NCI-H187 treated with DMSO at 0.1 percent for 48 hours (cell line): ENCODE measurements at regions not wholly inside any gene's neighbourhood (a gene's known extent, or its start where the extent isn't known, plus 50 kb on each side); places are given as distances from the start of the nearest gene placed in this dataset.
"Not testable (repeated sequence)": the region's sequence is repeated elsewhere in the genome, so short reads cannot be mapped to it uniquely, and the experiment has no call there.

Experiments used
- DNase-seq: peaks from one replicate; lab custom pipeline; 2025; lab: John Stamatoyannopoulos, UW

DNA sequence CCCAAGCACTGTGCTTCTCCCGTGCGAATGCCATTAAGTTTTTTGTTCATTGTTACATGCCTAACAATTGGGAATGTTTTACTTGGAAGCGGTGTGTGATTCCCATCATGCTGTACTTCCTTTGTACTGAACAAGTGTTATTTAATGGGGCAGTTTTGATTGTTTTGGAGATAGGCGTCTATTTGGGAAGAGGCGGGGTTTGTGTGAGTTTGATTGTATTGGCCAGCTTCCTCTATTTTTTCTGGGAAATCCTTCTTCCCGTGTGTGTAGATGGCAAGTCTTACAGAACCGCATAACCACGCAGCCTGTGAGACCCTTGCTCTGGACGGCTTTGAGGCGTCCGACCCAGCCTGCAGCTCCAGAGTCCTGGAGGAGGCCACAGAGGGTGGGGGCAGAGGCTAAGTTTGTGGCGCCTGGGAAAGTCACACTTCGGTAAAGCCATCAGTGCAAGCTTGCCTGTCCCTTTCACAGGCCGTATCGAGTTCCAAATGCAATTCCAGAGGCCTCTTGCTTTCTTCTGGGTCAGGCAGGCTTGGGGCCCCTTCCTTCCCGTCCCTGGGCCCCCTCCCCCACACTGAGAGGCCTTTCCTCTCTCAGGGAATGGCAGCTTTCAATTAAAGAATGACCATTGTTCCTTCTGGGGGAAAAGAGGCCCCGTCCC is 210.3 kb downstream of the TOMM20 start:
- no peak for DNase-seq

GRCh38 chr1:234917495-234918180 is 211.0 kb downstream of the TOMM20 start:
- no peak for DNase-seq

- no peak for DNase-seq
Observed at GRCh38 chr1:234916840-234917239, 211.8 kb downstream of the TOMM20 start.

- no peak for DNase-seq
Observed at GRCh38 chr1:234915924-234916675, 212.5 kb downstream of the TOMM20 start.

GRCh38 chr1:234914606-234915290 is 213.9 kb downstream of the TOMM20 start:
- no peak for DNase-seq

GRCh38 chr1:234913771-234914170 is 214.9 kb downstream of the TOMM20 start:
- DNase-seq = no peak

DNA sequence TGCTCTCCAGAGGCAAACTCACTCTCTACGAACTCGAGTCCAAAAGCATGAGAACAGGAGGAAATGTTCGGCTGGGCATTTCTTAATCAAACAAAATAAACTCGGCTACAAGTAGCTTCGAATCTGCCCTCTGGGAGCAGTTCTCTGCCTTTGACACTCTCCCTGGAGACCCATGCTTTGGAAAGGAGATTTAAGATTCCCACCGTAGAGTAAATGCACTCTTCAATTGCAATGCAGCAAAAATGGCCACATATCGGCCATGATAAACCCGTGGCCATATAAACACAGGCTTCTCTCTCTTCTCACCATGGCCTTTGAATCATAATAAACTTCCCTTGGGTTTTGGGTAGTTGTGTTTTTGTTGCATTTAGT is 215.4 kb downstream of the TOMM20 start:
- no peak for DNase-seq

- DNase-seq = no peak
Observed at GRCh38 chr1:234912548-234913277, 215.9 kb downstream of the TOMM20 start.

DNA sequence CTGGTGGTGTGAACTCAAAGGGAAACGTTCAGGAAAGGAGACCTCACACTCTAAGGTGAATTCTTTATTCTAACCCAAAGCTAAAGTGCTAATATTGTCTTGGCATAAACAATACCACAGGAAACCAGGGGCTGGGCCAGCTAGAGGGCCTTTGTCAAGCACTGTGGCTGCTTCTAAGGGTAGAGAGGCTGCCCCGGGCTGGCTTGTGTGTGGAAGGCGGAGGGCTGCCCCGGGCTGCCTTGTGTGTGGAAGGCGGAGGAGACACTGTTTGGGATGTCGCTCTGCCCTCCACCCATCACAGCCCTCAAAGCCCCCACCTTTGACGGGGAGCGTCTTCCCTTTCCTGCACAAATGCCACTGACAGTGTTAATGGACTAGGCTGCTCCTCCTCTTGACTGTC is 216.8 kb downstream of the TOMM20 start:
- no peak for DNase-seq

GRCh38 chr1:234911136-234911535 is 217.5 kb downstream of the TOMM20 start:
- DNase-seq = not testable (repeated sequence)

DNA sequence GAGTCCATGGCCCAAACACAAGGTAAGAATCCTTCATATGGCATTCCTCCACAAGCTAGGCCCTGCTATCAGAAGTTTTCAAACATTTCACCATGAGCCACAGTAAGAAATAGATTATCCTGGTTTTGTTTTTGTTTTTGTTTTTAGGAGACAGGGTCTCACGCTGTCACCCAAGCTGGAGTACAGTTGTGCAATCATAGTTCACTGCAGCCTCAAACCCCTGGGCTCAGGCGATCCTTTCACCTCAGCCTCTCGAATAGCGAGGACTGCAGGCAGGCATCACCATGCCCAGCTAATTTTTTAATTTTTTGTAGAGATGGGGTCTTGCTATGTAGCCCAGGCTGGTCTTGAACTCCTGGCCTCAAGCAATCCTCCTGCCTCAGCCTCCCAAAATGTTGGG is 218.8 kb downstream of the TOMM20 start:
- DNase-seq = no peak

- DNase-seq = no peak
Observed at GRCh38 chr1:234909307-234909810, 219.3 kb downstream of the TOMM20 start.

DNA sequence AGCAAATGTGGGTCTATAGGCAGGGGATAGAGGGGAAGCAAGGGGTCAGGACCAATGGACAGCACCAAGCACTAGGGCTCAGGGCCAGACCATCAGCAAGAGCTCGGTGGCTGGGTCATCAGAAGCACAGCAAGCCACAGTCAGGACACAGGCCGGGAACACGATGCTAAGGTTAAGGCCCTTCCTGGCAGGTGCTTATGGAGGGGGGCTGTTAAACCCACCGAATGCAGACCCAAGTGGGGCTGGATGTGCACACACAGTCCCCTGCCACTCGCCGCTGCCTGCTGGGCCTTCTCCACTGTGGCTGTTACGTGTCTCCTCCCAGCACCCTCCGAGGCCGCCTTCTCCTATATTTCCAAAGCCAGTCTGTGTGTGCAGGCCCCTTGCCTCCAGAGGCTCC is 220.1 kb downstream of the TOMM20 start:
- DNase-seq = no peak

GRCh38 chr1:234907940-234908405 is 220.7 kb downstream of the TOMM20 start:
- DNase-seq = no peak

GRCh38 chr1:234907208-234907939 is 221.3 kb downstream of the TOMM20 start:
- no peak for DNase-seq

DNA sequence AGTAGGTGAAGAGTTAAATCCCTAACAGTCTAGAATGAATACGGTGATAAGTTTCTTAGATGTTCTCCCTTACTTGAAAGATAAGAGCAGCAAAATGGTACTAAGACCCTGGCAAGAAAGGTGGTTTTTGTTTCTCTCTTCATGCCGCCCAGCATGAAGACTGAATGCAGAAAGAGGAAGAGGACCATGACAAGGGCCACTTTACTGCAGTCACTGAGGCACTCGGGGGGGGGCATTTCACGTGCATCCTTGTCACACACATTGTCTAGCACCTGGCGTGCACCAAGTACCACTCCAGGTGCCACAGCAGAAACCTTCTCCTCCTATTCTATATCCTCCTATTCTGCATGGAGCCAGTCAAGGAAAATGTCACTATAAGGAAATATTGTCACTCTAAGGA is 222.0 kb downstream of the TOMM20 start:
- no peak for DNase-seq

- no peak for DNase-seq
Observed at GRCh38 chr1:234902774-234903547, 225.7 kb downstream of the TOMM20 start.

- DNase-seq = no peak
Observed at GRCh38 chr1:234901491-234902049, 227.1 kb downstream of the TOMM20 start.

DNA sequence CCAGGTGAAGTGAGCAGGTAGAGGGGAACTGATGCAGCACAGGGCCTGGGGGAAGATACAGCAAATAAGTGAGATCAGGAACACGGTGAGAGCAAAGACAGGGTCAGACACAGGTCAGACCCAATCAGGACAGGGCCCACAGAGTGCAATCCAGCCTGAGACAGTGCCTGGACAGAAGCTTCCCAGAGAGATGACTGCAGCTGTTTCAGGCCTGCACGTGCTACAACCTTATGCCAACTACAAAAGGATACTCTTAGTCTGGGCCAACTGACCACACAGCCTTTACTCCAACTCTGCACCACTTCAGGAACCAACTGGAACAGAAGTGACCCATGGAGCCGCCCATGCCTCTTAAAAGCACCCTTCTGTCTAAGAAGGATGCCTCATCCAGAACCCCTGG is 228.0 kb downstream of the TOMM20 start:
- DNase-seq = no peak

DNA sequence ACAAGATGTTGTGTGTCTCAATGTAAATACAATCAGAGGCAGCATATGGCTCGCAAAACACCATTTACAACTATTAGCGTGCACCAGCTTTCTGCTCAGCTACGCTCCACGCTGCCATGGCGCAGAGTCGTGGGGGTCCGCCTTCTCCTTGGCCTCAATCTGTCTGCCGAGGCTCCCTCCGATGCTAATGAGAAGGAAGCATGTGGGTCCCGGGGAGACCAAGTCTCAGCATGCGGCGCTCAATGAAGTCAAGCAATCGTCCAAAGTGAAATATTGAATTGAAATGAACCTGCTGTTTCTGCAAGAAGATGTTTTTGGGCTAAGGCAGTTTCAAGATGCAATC is 228.9 kb downstream of the TOMM20 start:
- no peak for DNase-seq
